Endothelial cell of umbilical vein (primary cell): ENCODE measurements at regions not wholly inside any gene's neighbourhood (a gene's known extent, or its start where the extent isn't known, plus 50 kb on each side); places are given as distances from the start of the nearest gene placed in this dataset.

Experiments
- CTCF ChIP-seq, 2 donors: IDR thresholded peaks; 1 replicate in 1 of 2; 2 replicates in 1 of 2; pipeline ENCODE4 v1.5.1; 2011; ENCODE audit warnings: low read length in 2 of 2, mild to moderate bottlenecking in 2 of 2, moderate library complexity in 2 of 2, control low read depth in 1 of 2, inconsistent platforms in 1 of 2, low read depth in 1 of 2; ENCODE audit not compliant: insufficient read depth in 1 of 2; ENCODE audit errors: extremely low read depth in 1 of 2
- EZH2 ChIP-seq: IDR thresholded peaks from 2 replicates; pipeline ENCODE4 v1.6.1; 2012; ENCODE audit warnings: borderline replicate concordance, low read depth, mild to moderate bottlenecking, moderate library complexity, low read length, inconsistent platforms; ENCODE audit not compliant: severe bottlenecking
- FOS ChIP-seq: IDR thresholded peaks from 2 replicates; pipeline ENCODE4 v1.6.1; 2011; ENCODE audit warnings: mild to moderate bottlenecking, low read length, moderate library complexity, borderline replicate concordance; ENCODE audit not compliant: insufficient read depth
- GATA2 ChIP-seq: IDR thresholded peaks from 2 replicates; pipeline ENCODE4 v1.7.0; 2011; ENCODE audit warnings: low read depth, mild to moderate bottlenecking, moderate library complexity, mixed read lengths, low read length; ENCODE audit not compliant: insufficient read length, insufficient read depth
- JUN ChIP-seq: IDR thresholded peaks from 2 replicates; pipeline ENCODE4 v1.6.1; 2011; ENCODE audit warnings: borderline replicate concordance, low read depth; ENCODE audit not compliant: insufficient read length, insufficient read depth
- MAX ChIP-seq: IDR thresholded peaks from 2 replicates; pipeline ENCODE4 v1.6.1; 2011; ENCODE audit not compliant: insufficient read depth, insufficient read length
- MYC ChIP-seq: IDR thresholded peaks from one replicate; pipeline ENCODE4 v1.6.1; 2011; ENCODE audit warnings: mild to moderate bottlenecking, low read depth, low read length
- POLR2A ChIP-seq: IDR thresholded peaks from 2 replicates; pipeline ENCODE4 v1.6.1; 2012; ENCODE audit warnings: low read depth, mild to moderate bottlenecking, control low read depth, low read length
- POLR2AphosphoS5 ChIP-seq: IDR thresholded peaks from 2 replicates; pipeline ENCODE4 v1.6.1; 2012; ENCODE audit warnings: low read depth, mild to moderate bottlenecking, control low read depth, low read length, moderate library complexity; ENCODE audit not compliant: insufficient read depth

- TF ChIP-seq POLR2A (no peak), CTCF (IDR thresholded peaks at IDR 0.05; ENCODE audit: extremely low read depth in 1 of 2, insufficient read depth in 1 of 2, low read depth in 1 of 2, low read length in 2 of 2) (no peak), MYC (no peak), EZH2 (no peak), MAX (no peak), POLR2AphosphoS5 (no peak), JUN (no peak), GATA2 (no peak), FOS (no peak)
Observed at GRCh38 chrX:10043386-10043785, 76.2 kb downstream of the CLDN34 start.
